Fibroblast of the aortic adventitia (primary cell): ENCODE measurements at regions not wholly inside any gene's neighbourhood (a gene's known extent, or its start where the extent isn't known, plus 50 kb on each side); places are given as distances from the start of the nearest gene placed in this dataset.
"Not testable (repeated sequence)": the region's sequence is repeated elsewhere in the genome, so short reads cannot be mapped to it uniquely, and the experiment has no call there.

Experiments used
- DNase-seq: peaks from one replicate; pipeline ENCODE4 v3.0.0-alpha.2; 2010; ENCODE audit warnings: low read depth
- H3K4me3 ChIP-seq: 2 replicates; pipeline ENCODE4 v1.5.1; 2011; ENCODE audit warnings: low read depth, mild to moderate bottlenecking, control low read depth, low read length, moderate library complexity
- TF ChIP-seq, protein P1 (sequence below): IDR thresholded peaks from 2 replicates; pipeline ENCODE4 v1.5.1; 2011; ENCODE audit warnings: mild to moderate bottlenecking, low read length, control low read depth, inconsistent platforms; ENCODE audit not compliant: insufficient read depth

GRCh38 chr15:81728726-81729125, 317.1 kb downstream of the MEX3B start:
- TF ChIP-seq, protein P1, sequence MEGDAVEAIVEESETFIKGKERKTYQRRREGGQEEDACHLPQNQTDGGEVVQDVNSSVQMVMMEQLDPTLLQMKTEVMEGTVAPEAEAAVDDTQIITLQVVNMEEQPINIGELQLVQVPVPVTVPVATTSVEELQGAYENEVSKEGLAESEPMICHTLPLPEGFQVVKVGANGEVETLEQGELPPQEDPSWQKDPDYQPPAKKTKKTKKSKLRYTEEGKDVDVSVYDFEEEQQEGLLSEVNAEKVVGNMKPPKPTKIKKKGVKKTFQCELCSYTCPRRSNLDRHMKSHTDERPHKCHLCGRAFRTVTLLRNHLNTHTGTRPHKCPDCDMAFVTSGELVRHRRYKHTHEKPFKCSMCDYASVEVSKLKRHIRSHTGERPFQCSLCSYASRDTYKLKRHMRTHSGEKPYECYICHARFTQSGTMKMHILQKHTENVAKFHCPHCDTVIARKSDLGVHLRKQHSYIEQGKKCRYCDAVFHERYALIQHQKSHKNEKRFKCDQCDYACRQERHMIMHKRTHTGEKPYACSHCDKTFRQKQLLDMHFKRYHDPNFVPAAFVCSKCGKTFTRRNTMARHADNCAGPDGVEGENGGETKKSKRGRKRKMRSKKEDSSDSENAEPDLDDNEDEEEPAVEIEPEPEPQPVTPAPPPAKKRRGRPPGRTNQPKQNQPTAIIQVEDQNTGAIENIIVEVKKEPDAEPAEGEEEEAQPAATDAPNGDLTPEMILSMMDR, result no peak
- H3K4me3 ChIP-seq, result no peak overlapping the region
- no peak for DNase-seq

- TF ChIP-seq, protein P1, result no peak
- no peak overlapping the region for H3K4me3 ChIP-seq
- DNase-seq, result no peak
Observed at GRCh38 chr15:81725590-81725989, 320.2 kb downstream of the MEX3B start.

DNA sequence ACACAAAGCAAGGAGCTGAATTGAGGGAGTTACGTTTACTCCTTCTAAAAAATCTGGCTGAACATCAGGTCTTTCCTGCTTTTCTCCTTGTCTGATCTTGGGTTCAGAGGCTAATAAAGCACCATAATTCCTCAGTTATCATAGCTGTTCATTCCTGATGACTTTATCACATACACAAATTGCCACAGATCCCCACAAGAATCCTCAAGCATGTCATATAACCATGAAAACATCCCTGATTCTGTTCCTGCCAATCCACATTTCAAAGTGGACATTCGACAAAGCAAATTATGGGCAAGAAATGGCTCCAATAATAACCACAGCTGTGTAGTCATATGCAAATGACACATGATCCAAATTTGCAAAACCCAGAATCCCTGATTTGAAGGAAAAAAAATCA, 321.3 kb downstream of the MEX3B start:
- no peak for DNase-seq
- H3K4me3 ChIP-seq, result no peak overlapping the region
- TF ChIP-seq, protein P1, result no peak

- H3K4me3 ChIP-seq, result no peak overlapping the region
- no peak for DNase-seq
- TF ChIP-seq, protein P1, result no peak
Observed at GRCh38 chr15:81723701-81724100, 322.1 kb downstream of the MEX3B start.

- TF ChIP-seq, protein P1, result no peak
- no peak for DNase-seq
- no peak overlapping the region for H3K4me3 ChIP-seq
Observed at GRCh38 chr15:81723113-81723651, 322.6 kb downstream of the MEX3B start.

- not testable (repeated sequence) for H3K4me3 ChIP-seq, DNase-seq
Observed at GRCh38 chr15:81716468-81716867, 329.4 kb downstream of the MEX3B start.

GRCh38 chr15:81710328-81710727, 335.5 kb downstream of the MEX3B start:
- TF ChIP-seq, protein P1, result no peak
- H3K4me3 ChIP-seq, result no peak overlapping the region
- no peak for DNase-seq

- not testable (repeated sequence) for H3K4me3 ChIP-seq
Observed at GRCh38 chr15:81706816-81707346, 332.9 kb upstream of the TMC3 start.

DNA sequence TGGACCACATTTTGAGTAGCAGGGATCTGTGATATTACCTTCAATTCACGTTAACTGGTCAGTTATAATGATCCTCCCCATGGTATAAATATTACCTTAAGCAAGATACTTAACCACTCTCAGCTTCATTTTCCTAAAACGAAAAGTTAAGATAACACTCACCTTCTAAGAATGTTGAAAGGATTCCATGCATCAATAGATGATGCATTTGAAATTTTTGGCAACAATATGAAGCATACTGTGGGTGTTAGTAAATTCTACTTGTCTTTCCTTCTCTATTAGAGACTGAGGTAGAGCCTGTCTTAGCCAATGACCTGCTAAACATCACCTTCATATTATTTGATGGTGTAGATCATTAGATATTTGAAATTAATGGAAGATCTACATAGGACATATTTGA, 331.7 kb upstream of the TMC3 start:
- DNase-seq, result not testable (repeated sequence)

More at GRCh38 chr15:81706816-81707346, 332.9 kb upstream of the TMC3 start:
- not testable (repeated sequence) for DNase-seq

More for the DNA sequence above, 331.7 kb upstream of the TMC3 start:
- H3K4me3 ChIP-seq, result not testable (repeated sequence)
